Right lobe of liver (tissue), 4 donors: ENCODE measurements at regions not wholly inside any gene's neighbourhood (a gene's known extent, or its start where the extent isn't known, plus 50 kb on each side); places are given as distances from the start of the nearest gene placed in this dataset.

Experiments
- CTCF ChIP-seq, 4 donors: fragments of 200-600 bp in 3 of 4; fragments of 450-650 bp in 1 of 4; IDR thresholded peaks; one replicate each; pipeline versions ENCODE4 v1.5.1 to v1.8.0; 2016 to 2022; ENCODE audit warnings: antibody characterized with exemption in 4 of 4, mild to moderate bottlenecking in 2 of 4
- POLR2A ChIP-seq: fragments of 450-650 bp; IDR thresholded peaks from one replicate; pipeline ENCODE4 v1.6.1; 2017; ENCODE audit warnings: antibody characterized with exemption, mild to moderate bottlenecking
- donor health status: DM: no; HTN: no; CAD: no.
- donor health status: DM: no; HTN: no; CAD: no.
- donor health status: DM: no; HTN: yes; CAD: no.

- TF ChIP-seq CTCF (IDR thresholded peaks at IDR 0.05) (no peak), POLR2A (no peak)
These were observed 163.8 kb upstream of the CTNNB1 start for GRCh38 chr3:41035456-41036022.
